Esophagus (tissue), 2 donors: ENCODE measurements at regions not wholly inside any gene's neighbourhood (a gene's known extent, or its start where the extent isn't known, plus 50 kb on each side); places are given as distances from the start of the nearest gene placed in this dataset.

Experiments
- H3K27ac ChIP-seq, 2 donors: one replicate each; pipeline ENCODE4 v1.5.1; 2013; ENCODE audit warnings: low read depth in 2 of 2, mild to moderate bottlenecking in 2 of 2, inconsistent platforms in 1 of 2, low read length in 1 of 2, moderate library complexity in 1 of 2
- H3K27me3 ChIP-seq, 2 donors: one replicate each; pipeline ENCODE4 v1.6.1; 2013; ENCODE audit warnings: low read length in 2 of 2, control low read depth in 1 of 2, mild to moderate bottlenecking in 1 of 2; ENCODE audit not compliant: insufficient read depth in 2 of 2, control insufficient read depth in 1 of 2
- H3K36me3 ChIP-seq, 2 donors: one replicate each; pipeline ENCODE4 v1.6.1; 2013; ENCODE audit warnings: low read length in 1 of 2; ENCODE audit not compliant: control insufficient read depth in 2 of 2, insufficient read depth in 2 of 2
- H3K4me1 ChIP-seq, 2 donors: one replicate each; pipeline ENCODE4 v1.6.1; 2013; ENCODE audit warnings: low read length in 1 of 2; ENCODE audit not compliant: control insufficient read depth in 2 of 2, insufficient read depth in 2 of 2
- H3K4me3 ChIP-seq, 2 donors: one replicate each; pipeline ENCODE4 v1.5.1; 2013; ENCODE audit warnings: low read length in 2 of 2, mild to moderate bottlenecking in 2 of 2, low read depth in 1 of 2, moderate library complexity in 1 of 2
- H3K9me3 ChIP-seq, 2 donors: one replicate each; pipeline ENCODE4 v1.6.1; 2013; ENCODE audit warnings: mild to moderate bottlenecking in 2 of 2, low read depth in 1 of 2, low read length in 1 of 2, moderate library complexity in 1 of 2; ENCODE audit not compliant: control insufficient read depth in 2 of 2, insufficient read depth in 1 of 2
- WGBS, 2 donors: extraction: QIAGEN DNeasy Blood & Tissue Kit; methylation state at CpG; one replicate each; pipeline ENCODE4 v1.1.7; 2013; 5-methylcytosine and 5-hydroxymethylcytosine counted together
- donor health status: healthy with polysubstance abuse.
- donor health status: Bipolar disorder and iron deficiency.

- H3K36me3 ChIP-seq: no peaks in the 10 kb centered on the region
- H3K9me3 ChIP-seq: no peaks in the 10 kb centered on the region
- H3K4me3 ChIP-seq: no peak overlapping the region
- WGBS, 2 donors: 91 to 94% methylated on average over 1 of the region's 1 CpG
- H3K27ac ChIP-seq: no peak overlapping the region
- H3K4me1 ChIP-seq: no peaks in the 10 kb centered on the region
- H3K27me3 ChIP-seq: no peaks in the 10 kb centered on the region
Observed at GRCh38 chr3:102066470-102066869, 217.2 kb downstream of the NFKBIZ start.

GRCh38 chr3:102068327-102068726 is 219.0 kb downstream of the NFKBIZ start:
- no peaks in the 10 kb centered on the region for H3K27me3 ChIP-seq

GRCh38 chr3:102068736-102069135 is 219.4 kb downstream of the NFKBIZ start:
- no peak overlapping the region for H3K27ac ChIP-seq
- no peak overlapping the region for H3K4me3 ChIP-seq
- H3K9me3 ChIP-seq: no peaks in the 10 kb centered on the region
- no peaks in the 10 kb centered on the region for H3K27me3 ChIP-seq
- 87 to 94% methylated on average over 2 of the region's 2 CpGs for WGBS, 2 donors
- H3K4me1 ChIP-seq: no peaks in the 10 kb centered on the region
- H3K36me3 ChIP-seq: no peaks in the 10 kb centered on the region

More at GRCh38 chr3:102068327-102068726, 219.0 kb downstream of the NFKBIZ start:
- 53 to 75% methylated on average over 1 of the region's 1 CpG for WGBS, 2 donors
- no peak overlapping the region for H3K27ac ChIP-seq
- no peaks in the 10 kb centered on the region for H3K36me3 ChIP-seq
- no peak overlapping the region for H3K4me3 ChIP-seq
- no peaks in the 10 kb centered on the region for H3K4me1 ChIP-seq
- H3K9me3 ChIP-seq: no peaks in the 10 kb centered on the region

- Histone ChIP-seq H3K4me1 (no peaks in the 10 kb centered on the region), H3K27me3 (no peaks in the 10 kb centered on the region), H3K9me3 (no peaks in the 10 kb centered on the region), H3K36me3 (no peaks in the 10 kb centered on the region), H3K4me3 (no peak overlapping the region), H3K27ac (no peak overlapping the region)
- WGBS, 2 donors: 79 to 80% methylated on average over 1 of the region's 1 CpG
Observed at GRCh38 chr3:102069211-102069662, 219.9 kb downstream of the NFKBIZ start.

GRCh38 chr3:102074946-102075345 is 225.6 kb downstream of the NFKBIZ start:
- Histone ChIP-seq H3K4me1 (no peaks in the 10 kb centered on the region), H3K27ac (no peak overlapping the region), H3K9me3 (no peaks in the 10 kb centered on the region), H3K27me3 (no peaks in the 10 kb centered on the region), H3K4me3 (no peak overlapping the region), H3K36me3 (no peaks in the 10 kb centered on the region)

- no peaks in the 10 kb centered on the region for H3K4me1 ChIP-seq
- no peak overlapping the region for H3K4me3 ChIP-seq
- no peaks in the 10 kb centered on the region for H3K36me3 ChIP-seq
- no peaks in the 10 kb centered on the region for H3K27me3 ChIP-seq
- no peaks in the 10 kb centered on the region for H3K9me3 ChIP-seq
- 80 to 87% methylated on average over 3 of the region's 3 CpGs for WGBS, 2 donors
- no peak overlapping the region for H3K27ac ChIP-seq
Observed at GRCh38 chr3:102078401-102078800, 229.1 kb downstream of the NFKBIZ start.

- H3K36me3 ChIP-seq: no peaks in the 10 kb centered on the region
- H3K4me1 ChIP-seq: no peaks in the 10 kb centered on the region
- no peaks in the 10 kb centered on the region for H3K27me3 ChIP-seq
- no peak overlapping the region for H3K4me3 ChIP-seq
- WGBS, 2 donors: 48 to 57% methylated on average over 8 of the region's 8 CpGs
- H3K27ac ChIP-seq: no peak overlapping the region
- H3K9me3 ChIP-seq: no peaks in the 10 kb centered on the region
Observed at GRCh38 chr3:102078854-102079808, 229.8 kb downstream of the NFKBIZ start.

GRCh38 chr3:102079809-102080197 is 230.5 kb downstream of the NFKBIZ start:
- Histone ChIP-seq H3K4me1 (no peaks in the 10 kb centered on the region), H3K27me3 (no peaks in the 10 kb centered on the region), H3K4me3 (no peak overlapping the region), H3K36me3 (no peaks in the 10 kb centered on the region), H3K27ac (no peak overlapping the region), H3K9me3 (no peaks in the 10 kb centered on the region)
- WGBS, 2 donors: 81 to 93% methylated on average over 2 of the region's 2 CpGs

- Histone ChIP-seq H3K27ac (no peak overlapping the region), H3K27me3 (no peaks in the 10 kb centered on the region), H3K36me3 (no peaks in the 10 kb centered on the region), H3K4me1 (no peaks in the 10 kb centered on the region), H3K4me3 (no peak overlapping the region), H3K9me3 (no peaks in the 10 kb centered on the region)
- 61 to 70% methylated on average over 3 of the region's 3 CpGs for WGBS, 2 donors
Observed at GRCh38 chr3:102081572-102082289, 232.4 kb downstream of the NFKBIZ start.
